CD4-positive, alpha-beta T cell (primary cell): ENCODE measurements at regions not wholly inside any gene's neighbourhood (a gene's known extent, or its start where the extent isn't known, plus 50 kb on each side); places are given as distances from the start of the nearest gene placed in this dataset.

Experiments
- ATAC-seq: fragments of 200-7000 bp; cut with Tn5 transposase; one replicate; pipeline ENCODE4 v1.10.0; 2022; ENCODE audit warnings: mild to moderate bottlenecking; ENCODE audit not compliant: poor library complexity
- CTCF ChIA-PET: fragments of 350-600 bp; sonication (Branson Sonifier 250); formaldehyde crosslinking; loops from one replicate; lab custom pipeline; 2021; ENCODE audit warnings: antibody characterized with exemption, inconsistent platforms; lab: Charles Lee
- POLR2A ChIA-PET: fragments of 350-600 bp; sonication (Branson Sonifier 250); formaldehyde crosslinking; loops from one replicate; lab custom pipeline; 2021; ENCODE audit warnings: antibody characterized with exemption, inconsistent platforms; lab: Charles Lee
- DNase-seq, 14 experiments: peaks; one replicate each; pipeline ENCODE4 v3.0.0-alpha.2; 2013 to 2020; ENCODE audit warnings: mixed read lengths in 2 of 14
- H3K27ac ChIP-seq, 2 donors: one replicate each; pipeline versions ENCODE4 v1.5.1 to v1.7.0; 2013; ENCODE audit warnings: low read length in 2 of 2, low read depth in 1 of 2, mild to moderate bottlenecking in 1 of 2
- H3K27me3 ChIP-seq, 2 experiments: 1 replicate in 1 of 2; 2 replicates in 1 of 2; pipeline versions ENCODE4 v1.6.1 to v1.7.0; 2013; ENCODE audit warnings: low read length in 2 of 2, control low read depth in 1 of 2, mild to moderate bottlenecking in 1 of 2, moderate library complexity in 1 of 2; ENCODE audit not compliant: insufficient read depth in 2 of 2, control insufficient read depth in 1 of 2
- H3K36me3 ChIP-seq: one replicate; pipeline ENCODE4 v1.6.1; 2013; ENCODE audit warnings: low read length, control low read depth; ENCODE audit not compliant: insufficient read depth
- H3K4me1 ChIP-seq: one replicate; pipeline ENCODE4 v1.6.1; 2013; ENCODE audit warnings: low read length, control low read depth; ENCODE audit not compliant: insufficient read depth
- H3K4me3 ChIP-seq: one replicate; pipeline ENCODE4 v1.5.1; 2013; ENCODE audit warnings: mild to moderate bottlenecking, low read length, moderate library complexity
- H3K9me3 ChIP-seq, 2 experiments: 1 replicate in 1 of 2; 2 replicates in 1 of 2; pipeline versions ENCODE4 v1.6.1 to v1.7.0; 2013; ENCODE audit warnings: low read length in 2 of 2, mild to moderate bottlenecking in 2 of 2, control low read depth in 1 of 2, moderate library complexity in 1 of 2; ENCODE audit not compliant: control insufficient read depth in 1 of 2, insufficient read depth in 1 of 2
- H3K27ac Mint-ChIP-seq: one replicate; pipeline ENCODE4 v1.8.0; 2020; ENCODE audit warnings: mixed read lengths
- H3K27me3 Mint-ChIP-seq: one replicate; pipeline ENCODE4 v1.8.0; 2021; ENCODE audit warnings: mixed read lengths
- H3K36me3 Mint-ChIP-seq: one replicate; pipeline ENCODE4 v1.8.0; 2021; ENCODE audit warnings: low read depth, mixed read lengths
- H3K4me1 Mint-ChIP-seq: one replicate; pipeline ENCODE4 v1.8.0; 2021; ENCODE audit warnings: low read depth, mixed read lengths
- H3K4me3 Mint-ChIP-seq: one replicate; pipeline ENCODE4 v1.8.0; 2020; ENCODE audit warnings: mild to moderate bottlenecking, mixed read lengths
- H3K9me3 Mint-ChIP-seq: one replicate; pipeline ENCODE4 v1.8.0; 2020; ENCODE audit warnings: mixed read lengths
- CTCF ChIP-seq: fragments of 200-600 bp; IDR thresholded peaks from one replicate; pipeline ENCODE4 v1.8.0; 2022; ENCODE audit warnings: antibody characterized with exemption, mild to moderate bottlenecking
- intact Hi-C, 2 experiments: fragments of 100-400 bp; cut with DNase I in 1 of 2; cut with micrococcal nuclease in 1 of 2; formaldehyde crosslinking; loops; one replicate each; pipeline versions ENCODE4 v1.15.1 to v1.9.0; 2023 to 2025; cut with DNase I, micrococcal nuclease

- no peak overlapping the region for H3K4me3 Mint-ChIP-seq
- no peak for DNase-seq
- ATAC-seq = no peak
- ChIA-PET POLR2A (no interaction called here), CTCF (interaction anchor here (0.8 kb wide), 1 partner anchor 21 kb away, joined by 3 read pairs; no protein-coding TSS in a partner anchor)
- H3K4me3 ChIP-seq = no peak overlapping the region
- H3K36me3 ChIP-seq = no peaks in the 10 kb centered on the region
- H3K4me1 Mint-ChIP-seq = no peaks in the 10 kb centered on the region
- no peaks in the 10 kb centered on the region for H3K4me1 ChIP-seq
- H3K27ac Mint-ChIP-seq = no peak overlapping the region
- no peaks in the 10 kb centered on the region for H3K27me3 ChIP-seq
- TF ChIP-seq CTCF = no peak
- no peaks in the 10 kb centered on the region for H3K9me3 ChIP-seq
- H3K27me3 Mint-ChIP-seq = no peaks in the 10 kb centered on the region
- no peaks in the 10 kb centered on the region for H3K36me3 Mint-ChIP-seq
- no peaks in the 10 kb centered on the region for H3K9me3 Mint-ChIP-seq
- intact Hi-C loops = no loop called here
- H3K27ac ChIP-seq = no peak overlapping the region
Measured at GRCh38 chr5:40309851-40310250, 369.9 kb upstream of the PTGER4 start.

GRCh38 chr5:40308867-40309266 is 370.8 kb upstream of the PTGER4 start:
- H3K27me3 ChIP-seq = no peaks in the 10 kb centered on the region
- intact Hi-C loops = no loop called here
- no peak for DNase-seq
- no peaks in the 10 kb centered on the region for H3K4me1 ChIP-seq
- no peaks in the 10 kb centered on the region for H3K9me3 ChIP-seq
- ChIA-PET CTCF (no interaction called here), POLR2A (no interaction called here)
- no peaks in the 10 kb centered on the region for H3K36me3 Mint-ChIP-seq
- H3K4me1 Mint-ChIP-seq = no peaks in the 10 kb centered on the region
- H3K36me3 ChIP-seq = no peaks in the 10 kb centered on the region
- ATAC-seq = no peak
- H3K9me3 Mint-ChIP-seq = no peaks in the 10 kb centered on the region
- H3K27ac Mint-ChIP-seq = no peak overlapping the region
- H3K27ac ChIP-seq = no peak overlapping the region
- H3K4me3 ChIP-seq = no peak overlapping the region
- H3K4me3 Mint-ChIP-seq = no peak overlapping the region
- H3K27me3 Mint-ChIP-seq = no peaks in the 10 kb centered on the region
- TF ChIP-seq CTCF = no peak

GRCh38 chr5:40307920-40308319 is 371.8 kb upstream of the PTGER4 start:
- POLR2A ChIA-PET = no interaction called here

More at GRCh38 chr5:40307920-40308319, 371.8 kb upstream of the PTGER4 start:
- H3K4me3 ChIP-seq = no peak overlapping the region
- H3K27ac ChIP-seq = no peak overlapping the region
- no peak overlapping the region for H3K4me3 Mint-ChIP-seq
- CTCF ChIA-PET = no interaction called here
- no peaks in the 10 kb centered on the region for H3K9me3 Mint-ChIP-seq
- ATAC-seq (no peak), DNase-seq (peak in 1 of 14 experiments; percentile 13)
- no peak for TF ChIP-seq CTCF
- H3K27me3 ChIP-seq = no peaks in the 10 kb centered on the region
- H3K4me1 ChIP-seq = no peaks in the 10 kb centered on the region
- no peaks in the 10 kb centered on the region for H3K27me3 Mint-ChIP-seq
- H3K36me3 Mint-ChIP-seq = no peaks in the 10 kb centered on the region
- no peak overlapping the region for H3K27ac Mint-ChIP-seq
- H3K36me3 ChIP-seq = no peaks in the 10 kb centered on the region
- no peaks in the 10 kb centered on the region for H3K9me3 ChIP-seq
- H3K4me1 Mint-ChIP-seq = no peaks in the 10 kb centered on the region
- intact Hi-C loops = no loop called here
